HG03442 (cell line): ENCODE measurements at regions not wholly inside any gene's neighbourhood (a gene's known extent, or its start where the extent isn't known, plus 50 kb on each side); places are given as distances from the start of the nearest gene placed in this dataset.

Experiments used
- ATAC-seq: cut with Tn5 transposase; IDR thresholded peaks from one replicate; pipeline ENCODE4 v1.9.1; 2021; ENCODE audit warnings: mild to moderate bottlenecking, moderate library complexity; ENCODE audit not compliant: unreplicated experiment

- no peak for ATAC-seq
Measured at GRCh38 chr18:2433366-2433765, 137.9 kb downstream of the METTL4 start.

GRCh38 chr18:2441544-2441943, 129.8 kb downstream of the METTL4 start:
- no peak for ATAC-seq

GRCh38 chr18:2442006-2442405, 129.3 kb downstream of the METTL4 start:
- ATAC-seq, result no peak

GRCh38 chr18:2442726-2443275, 128.5 kb downstream of the METTL4 start:
- ATAC-seq, result no peak

- no peak for ATAC-seq
Measured at GRCh38 chr18:2444201-2444875, 127.0 kb downstream of the METTL4 start.

- no peak for ATAC-seq
Measured at GRCh38 chr18:2448565-2449151, 122.6 kb downstream of the METTL4 start.

GRCh38 chr18:2451556-2451955, 119.7 kb downstream of the METTL4 start:
- ATAC-seq, result no peak

GRCh38 chr18:2459886-2460285, 111.4 kb downstream of the METTL4 start:
- ATAC-seq, result no peak

- no peak for ATAC-seq
Measured at GRCh38 chr18:2466978-2467377, 104.3 kb downstream of the METTL4 start.

- no peak for ATAC-seq
Measured at GRCh38 chr18:2468051-2468450, 103.3 kb downstream of the METTL4 start.

GRCh38 chr18:2471523-2471922, 99.8 kb downstream of the METTL4 start:
- ATAC-seq, result no peak

GRCh38 chr18:2478662-2479061, 92.6 kb downstream of the METTL4 start:
- ATAC-seq, result no peak

- no peak for ATAC-seq
Measured at GRCh38 chr18:2480536-2480935, 90.8 kb downstream of the METTL4 start.

GRCh38 chr18:2482706-2483475, 88.4 kb downstream of the METTL4 start:
- no peak for ATAC-seq

- ATAC-seq, result no peak
Measured at GRCh38 chr18:2485983-2486382, 85.3 kb downstream of the METTL4 start.

- ATAC-seq, result no peak
Measured at GRCh38 chr18:2486426-2486825, 84.9 kb downstream of the METTL4 start.
